GM12864 (cell line): ENCODE measurements at regions not wholly inside any gene's neighbourhood (a gene's known extent, or its start where the extent isn't known, plus 50 kb on each side); places are given as distances from the start of the nearest gene placed in this dataset.

ENCODE experiments used
- DNase-seq: peaks from one replicate; pipeline ENCODE4 v3.0.0-alpha.2; 2011; ENCODE audit warnings: low read depth
- H3K4me3 ChIP-seq: 2 replicates; pipeline ENCODE4 v1.5.1; 2011; ENCODE audit warnings: mild to moderate bottlenecking, low read depth, low read length, control low read depth
- TF ChIP-seq, protein P1 (sequence below): IDR thresholded peaks from 2 replicates; pipeline ENCODE4 v1.5.1; 2011; ENCODE audit warnings: low read depth, mild to moderate bottlenecking, moderate library complexity, low read length, control low read depth, inconsistent platforms; ENCODE audit errors: missing control alignments

DNA sequence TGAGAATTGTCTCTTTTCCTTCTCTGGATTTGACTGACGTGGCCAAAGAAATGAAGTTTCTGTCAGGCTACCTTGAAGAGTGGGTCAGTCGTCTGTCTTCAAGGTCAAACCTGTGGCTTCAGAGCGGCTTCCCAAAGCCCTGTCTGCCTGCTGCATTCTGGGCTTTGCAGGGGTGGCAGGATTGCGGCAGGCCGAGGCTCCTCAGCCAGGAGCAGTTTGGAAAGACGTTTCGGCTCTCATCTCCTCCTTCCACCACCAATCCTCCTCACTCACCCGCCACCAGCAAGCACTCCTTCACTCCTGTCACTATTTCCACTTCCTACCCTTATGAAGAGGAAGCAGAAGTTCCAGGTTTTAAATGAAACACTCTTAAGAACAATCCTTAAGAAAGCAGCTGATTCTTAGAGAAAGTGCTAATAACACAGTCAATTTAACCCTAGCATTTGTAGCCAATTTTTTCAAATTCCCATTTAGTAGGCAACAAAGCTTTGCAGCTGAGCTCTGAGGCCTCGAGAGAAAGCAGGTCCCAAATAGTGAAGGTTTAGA, 351.7 kb downstream of the ZNF608 start:
- TF ChIP-seq, protein P1, sequence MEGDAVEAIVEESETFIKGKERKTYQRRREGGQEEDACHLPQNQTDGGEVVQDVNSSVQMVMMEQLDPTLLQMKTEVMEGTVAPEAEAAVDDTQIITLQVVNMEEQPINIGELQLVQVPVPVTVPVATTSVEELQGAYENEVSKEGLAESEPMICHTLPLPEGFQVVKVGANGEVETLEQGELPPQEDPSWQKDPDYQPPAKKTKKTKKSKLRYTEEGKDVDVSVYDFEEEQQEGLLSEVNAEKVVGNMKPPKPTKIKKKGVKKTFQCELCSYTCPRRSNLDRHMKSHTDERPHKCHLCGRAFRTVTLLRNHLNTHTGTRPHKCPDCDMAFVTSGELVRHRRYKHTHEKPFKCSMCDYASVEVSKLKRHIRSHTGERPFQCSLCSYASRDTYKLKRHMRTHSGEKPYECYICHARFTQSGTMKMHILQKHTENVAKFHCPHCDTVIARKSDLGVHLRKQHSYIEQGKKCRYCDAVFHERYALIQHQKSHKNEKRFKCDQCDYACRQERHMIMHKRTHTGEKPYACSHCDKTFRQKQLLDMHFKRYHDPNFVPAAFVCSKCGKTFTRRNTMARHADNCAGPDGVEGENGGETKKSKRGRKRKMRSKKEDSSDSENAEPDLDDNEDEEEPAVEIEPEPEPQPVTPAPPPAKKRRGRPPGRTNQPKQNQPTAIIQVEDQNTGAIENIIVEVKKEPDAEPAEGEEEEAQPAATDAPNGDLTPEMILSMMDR = no peak
- no peak overlapping the region for H3K4me3 ChIP-seq
- DNase-seq = no peak

GRCh38 chr5:124393584-124394379, 352.7 kb downstream of the ZNF608 start:
- TF ChIP-seq, protein P1 = no peak
- DNase-seq = no peak

GRCh38 chr5:124383693-124384092, 362.7 kb downstream of the ZNF608 start:
- TF ChIP-seq, protein P1 = no peak
- DNase-seq = no peak

More at GRCh38 chr5:124393584-124394379, 352.7 kb downstream of the ZNF608 start:
- H3K4me3 ChIP-seq = no peak overlapping the region

DNA sequence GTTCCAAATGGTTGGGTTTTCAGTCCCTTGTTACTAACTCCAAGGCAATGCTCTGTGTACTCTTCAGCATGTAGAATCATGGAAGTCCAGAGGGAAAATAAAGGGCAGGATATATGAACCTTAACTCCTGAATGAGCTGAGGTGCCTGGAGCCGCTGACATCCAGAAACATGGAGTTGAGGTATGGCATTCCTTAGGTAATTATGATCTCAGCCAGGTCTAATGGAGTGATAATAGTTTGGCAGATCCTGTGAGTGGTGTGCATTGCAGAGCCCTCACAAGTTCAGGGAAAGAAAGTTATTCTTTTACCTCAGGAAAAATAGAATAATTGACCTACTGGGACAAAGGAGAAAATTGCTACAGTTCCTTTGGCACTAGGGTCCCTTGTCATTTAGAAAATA, 369.1 kb downstream of the ZNF608 start:
- H3K4me3 ChIP-seq = no peak overlapping the region
- TF ChIP-seq, protein P1 = no peak
- DNase-seq = no peak

More at GRCh38 chr5:124383693-124384092, 362.7 kb downstream of the ZNF608 start:
- no peak overlapping the region for H3K4me3 ChIP-seq

GRCh38 chr5:124373883-124374282, 372.6 kb downstream of the ZNF608 start:
- no peak overlapping the region for H3K4me3 ChIP-seq
- no peak for DNase-seq
- TF ChIP-seq, protein P1 = no peak

GRCh38 chr5:124372457-124372856, 374.0 kb downstream of the ZNF608 start:
- TF ChIP-seq, protein P1 = no peak
- DNase-seq = no peak
- no peak overlapping the region for H3K4me3 ChIP-seq

- DNase-seq = no peak
- TF ChIP-seq, protein P1 = no peak
- no peak overlapping the region for H3K4me3 ChIP-seq
These were observed 375.2 kb downstream of the ZNF608 start for GRCh38 chr5:124371111-124371706.
